H1 (cell line): ENCODE measurements at regions not wholly inside any gene's neighbourhood (a gene's known extent, or its start where the extent isn't known, plus 50 kb on each side); places are given as distances from the start of the nearest gene placed in this dataset.

ENCODE experiments used
- CTCF ChIA-PET: fragments of 300-600 bp; sonication (Branson Sonifier 250); formaldehyde crosslinking; loops from one replicate; lab custom pipeline; 2021; ENCODE audit not compliant: partially characterized antibody; lab: Charles Lee
- POLR2A ChIA-PET: fragments of 300-600 bp; sonication (Branson Sonifier 250); formaldehyde crosslinking; loops from one replicate; lab custom pipeline; 2021; ENCODE audit warnings: inconsistent platforms; ENCODE audit not compliant: partially characterized antibody; lab: Charles Lee
- DNase-seq, 2 experiments: peaks; one replicate each; pipeline versions ENCODE4 v3.0.0 to v3.0.0-alpha.2; 2010 to 2022; ENCODE audit warnings: low spot score in 2 of 2, low read depth in 1 of 2, mixed read lengths in 1 of 2
- FAIRE-seq: peaks from 2 replicates; lab custom pipeline; 2011; peaks lifted over from hg19 to GRCh38; lab: Jason Lieb, UNC
- H2AFZ ChIP-seq: 2 replicates; pipeline ENCODE4 v1.8.1; 2012; ENCODE audit warnings: low read length, inconsistent platforms
- H2AK5ac ChIP-seq: 2 replicates; pipeline ENCODE4 v1.6.1; 2013; ENCODE audit warnings: low read depth, low read length
- H2BK120ac ChIP-seq: replicated peaks from 2 replicates; pipeline ENCODE3; 2013; ENCODE audit warnings: low read depth, low read length, inconsistent platforms
- H2BK12ac ChIP-seq: 2 replicates; pipeline ENCODE4 v1.6.1; 2013; ENCODE audit warnings: low read depth, low read length
- H2BK15ac ChIP-seq: 2 replicates; pipeline ENCODE4 v1.6.1; 2013; ENCODE audit warnings: low read length
- H2BK20ac ChIP-seq: 2 replicates; pipeline ENCODE4 v1.6.1; 2013; ENCODE audit warnings: low read length
- H2BK5ac ChIP-seq: 2 replicates; pipeline ENCODE4 v1.6.1; 2013; ENCODE audit warnings: low read depth, low read length
- H3K14ac ChIP-seq: 2 replicates; pipeline ENCODE4 v1.6.1; 2013; ENCODE audit warnings: inconsistent platforms; ENCODE audit not compliant: insufficient read length
- H3K18ac ChIP-seq: 2 replicates; pipeline ENCODE4 v1.6.1; 2013; ENCODE audit warnings: low read length; ENCODE audit errors: extremely low read depth
- H3K23ac ChIP-seq: 2 replicates; pipeline ENCODE4 v1.6.1; 2013; ENCODE audit warnings: inconsistent platforms; ENCODE audit not compliant: insufficient read length
- H3K23me2 ChIP-seq: 2 replicates; pipeline ENCODE4 v1.6.1; 2013; ENCODE audit warnings: low read depth, low read length
- H3K27ac ChIP-seq: 2 replicates; pipeline ENCODE4 v1.6.1; 2011; ENCODE audit warnings: low read depth, low read length, inconsistent platforms
- H3K27me3 ChIP-seq, 4 experiments: replicated peaks in 1 of 4; 1 replicate in 1 of 4; 2 replicates in 3 of 4; pipeline versions ENCODE4 v1.6.1 to v1.8.1; 2011 to 2013; ENCODE audit warnings: low read length in 3 of 4, mild to moderate bottlenecking in 3 of 4, inconsistent platforms in 2 of 4, mixed read lengths in 2 of 4, moderate library complexity in 1 of 4; ENCODE audit not compliant: control insufficient read depth in 3 of 4, insufficient read depth in 3 of 4; ENCODE audit errors: extremely low read depth in 1 of 4
- H3K36me3 ChIP-seq, 4 experiments: 2 replicates each; pipeline versions ENCODE4 v1.6.1 to v1.8.1; 2011 to 2013; ENCODE audit warnings: mild to moderate bottlenecking in 4 of 4, low read length in 3 of 4, moderate library complexity in 2 of 4, control low read depth in 1 of 4, inconsistent platforms in 1 of 4; ENCODE audit not compliant: insufficient read depth in 4 of 4, control insufficient read depth in 2 of 4
- H3K4ac ChIP-seq: replicated peaks from 2 replicates; pipeline ENCODE3; 2013; ENCODE audit warnings: low read length, low read depth, mixed read lengths, inconsistent platforms; ENCODE audit not compliant: insufficient read length
- H3K4me1 ChIP-seq, 4 experiments: replicated peaks in 1 of 4; 1 replicate in 1 of 4; 2 replicates in 3 of 4; pipeline versions ENCODE4 v1.6.1 to v1.8.1; 2011 to 2013; ENCODE audit warnings: low read length in 3 of 4, inconsistent platforms in 2 of 4, mixed read lengths in 1 of 4; ENCODE audit not compliant: insufficient read depth in 4 of 4, control insufficient read depth in 3 of 4
- H3K4me2 ChIP-seq, 2 experiments: 2 replicates each; pipeline versions ENCODE4 v1.6.1 to v1.8.1; 2011 to 2013; ENCODE audit warnings: low read depth in 2 of 2, low read length in 2 of 2, control low read depth in 1 of 2, inconsistent platforms in 1 of 2, mild to moderate bottlenecking in 1 of 2; ENCODE audit not compliant: insufficient read depth in 1 of 2
- H3K4me3 ChIP-seq, 4 experiments: fragments of 200-600, 300-600 bp in 1 of 4; sonication (generic), shearing (Covaris generic), sonication (Bioruptor Twin) in 1 of 4; 2 replicates each; pipeline versions ENCODE4 v1.5.1 to v1.8.1; 2011 to 2016; ENCODE audit warnings: low read length in 4 of 4, low read depth in 3 of 4, control low read depth in 2 of 4, inconsistent platforms in 2 of 4, mild to moderate bottlenecking in 2 of 4, mixed read lengths in 1 of 4, moderate library complexity in 1 of 4; ENCODE audit not compliant: insufficient read depth in 2 of 4; ENCODE audit errors: extremely low read depth in 1 of 4
- H3K56ac ChIP-seq: replicated peaks from 2 replicates; pipeline ENCODE3; 2013; ENCODE audit warnings: low read depth, mild to moderate bottlenecking, mixed read lengths, low read length, inconsistent platforms; ENCODE audit not compliant: insufficient read length
- H3K79me1 ChIP-seq: 2 replicates; pipeline ENCODE4 v1.6.1; 2013; ENCODE audit warnings: low read depth, low read length, control low read depth
- H3K79me2 ChIP-seq, 2 experiments: 2 replicates each; pipeline versions ENCODE4 v1.6.1 to v1.8.1; 2012 to 2013; ENCODE audit warnings: low read length in 2 of 2, mild to moderate bottlenecking in 2 of 2, inconsistent platforms in 1 of 2; ENCODE audit not compliant: insufficient read depth in 2 of 2, control insufficient read depth in 1 of 2
- H3K9ac ChIP-seq, 4 experiments: replicated peaks in 1 of 4; 1 replicate in 1 of 4; 2 replicates in 3 of 4; pipeline versions ENCODE4 v1.6.1 to v1.8.1; 2011 to 2013; ENCODE audit warnings: low read depth in 3 of 4, low read length in 3 of 4, control low read depth in 2 of 4, mild to moderate bottlenecking in 2 of 4, moderate library complexity in 2 of 4, inconsistent platforms in 1 of 4; ENCODE audit errors: extremely low read depth in 1 of 4
- H3K9me3 ChIP-seq, 2 experiments: 2 replicates each; pipeline versions ENCODE4 v1.6.1 to v1.8.1; 2012 to 2013; ENCODE audit warnings: mild to moderate bottlenecking in 2 of 2, moderate library complexity in 2 of 2, control low read depth in 1 of 2, inconsistent platforms in 1 of 2, low read depth in 1 of 2, low read length in 1 of 2, mixed read lengths in 1 of 2; ENCODE audit not compliant: insufficient read depth in 2 of 2
- H4K20me1 ChIP-seq, 2 experiments: replicated peaks in 1 of 2; 2 replicates each; pipeline versions ENCODE3 to v1.8.1; 2011 to 2013; ENCODE audit warnings: inconsistent platforms in 2 of 2, low read length in 2 of 2, mild to moderate bottlenecking in 1 of 2; ENCODE audit not compliant: insufficient read depth in 2 of 2, control insufficient read depth in 1 of 2
- H4K5ac ChIP-seq: 2 replicates; pipeline ENCODE4 v1.6.1; 2013; ENCODE audit warnings: low read length, low read depth, mixed read lengths, inconsistent platforms; ENCODE audit not compliant: insufficient read length
- H4K8ac ChIP-seq: 2 replicates; pipeline ENCODE4 v1.8.0; 2013; ENCODE audit warnings: mild to moderate bottlenecking, moderate library complexity, low read length, inconsistent platforms; ENCODE audit not compliant: insufficient read depth; ENCODE audit errors: extremely low read depth
- H4K91ac ChIP-seq: replicated peaks from 2 replicates; pipeline ENCODE3; 2013; ENCODE audit warnings: low read length, mixed read lengths, inconsistent platforms; ENCODE audit not compliant: insufficient read length
- CTBP2 ChIP-seq: IDR thresholded peaks from 2 replicates; pipeline ENCODE4 v1.7.0; 2011; ENCODE audit warnings: borderline replicate concordance, mild to moderate bottlenecking, moderate library complexity, mixed read lengths, low read length; ENCODE audit not compliant: insufficient read depth, insufficient read length
- HDAC2 ChIP-seq, 2 experiments: fragments of 300-600 bp in 1 of 2; sonication (generic) in 1 of 2; IDR thresholded peaks; 2 replicates each; pipeline ENCODE4 v1.6.1; 2011 to 2012; ENCODE audit warnings: low read depth in 2 of 2, low read length in 2 of 2, mild to moderate bottlenecking in 2 of 2, moderate library complexity in 2 of 2, borderline replicate concordance in 1 of 2, inconsistent platforms in 1 of 2
- JUND ChIP-seq: IDR thresholded peaks from 2 replicates; pipeline ENCODE4 v1.6.1; 2011; ENCODE audit warnings: mild to moderate bottlenecking, improper control_type of control experiment, low read length
- KDM4A ChIP-seq: IDR thresholded peaks from one replicate; pipeline ENCODE4 v1.7.1; 2012; ENCODE audit warnings: low read depth, mild to moderate bottlenecking, moderate library complexity, low read length, inconsistent platforms; ENCODE audit not compliant: severe bottlenecking
- MAFK ChIP-seq: IDR thresholded peaks from 2 replicates; pipeline ENCODE4 v1.6.1; 2012; ENCODE audit warnings: low read depth, mild to moderate bottlenecking, improper control_type of control experiment, low read length
- NRF1 ChIP-seq: IDR thresholded peaks from 2 replicates; pipeline ENCODE4 v1.6.1; 2011; ENCODE audit warnings: mild to moderate bottlenecking, low read depth, low read length, improper control_type of control experiment
- SIRT6 ChIP-seq: IDR thresholded peaks from one replicate; pipeline ENCODE4 v1.7.1; 2012; ENCODE audit warnings: low read length, inconsistent platforms
- WGBS, 2 experiments: shearing (Covaris generic) in 1 of 2; methylation state at CpG; one replicate each; pipeline versions ENCODE4 v1.1.6 to v1.1.7; 2013 to 2015; ENCODE audit warnings: low lambda C conversion rate in 2 of 2, mixed read lengths in 2 of 2, inconsistent platforms in 1 of 2, low coverage in 1 of 2, missing lambda C conversion rate in 1 of 2; ENCODE audit not compliant: insufficient replicate concordance in 2 of 2, insufficient coverage in 1 of 2, insufficient read length in 1 of 2; ENCODE audit errors: extremely low coverage in 1 of 2, missing lambda C conversion rate in 1 of 2; 5-methylcytosine and 5-hydroxymethylcytosine counted together
- TF ChIP-seq, protein P1 (sequence below): IDR thresholded peaks from 2 replicates; pipeline ENCODE4 v1.6.1; 2011; ENCODE audit warnings: low read length, improper control_type of control experiment
- TF ChIP-seq, protein P2 (sequence below): IDR thresholded peaks from 2 replicates; pipeline ENCODE4 v1.6.1; 2011; ENCODE audit warnings: low read depth, mild to moderate bottlenecking, low read length; ENCODE audit not compliant: insufficient read depth
- TF ChIP-seq, protein P3 (sequence below), 3 experiments: IDR thresholded peaks; 1 replicate in 2 of 3; 2 replicates in 1 of 3; pipeline versions ENCODE4 v1.5.1 to v1.6.1; 2011; ENCODE audit warnings: low read length in 3 of 3, mild to moderate bottlenecking in 3 of 3, inconsistent platforms in 2 of 3, low read depth in 1 of 3, moderate library complexity in 1 of 3; ENCODE audit not compliant: insufficient read depth in 1 of 3; ENCODE audit errors: control extremely low read depth in 1 of 3

DNA sequence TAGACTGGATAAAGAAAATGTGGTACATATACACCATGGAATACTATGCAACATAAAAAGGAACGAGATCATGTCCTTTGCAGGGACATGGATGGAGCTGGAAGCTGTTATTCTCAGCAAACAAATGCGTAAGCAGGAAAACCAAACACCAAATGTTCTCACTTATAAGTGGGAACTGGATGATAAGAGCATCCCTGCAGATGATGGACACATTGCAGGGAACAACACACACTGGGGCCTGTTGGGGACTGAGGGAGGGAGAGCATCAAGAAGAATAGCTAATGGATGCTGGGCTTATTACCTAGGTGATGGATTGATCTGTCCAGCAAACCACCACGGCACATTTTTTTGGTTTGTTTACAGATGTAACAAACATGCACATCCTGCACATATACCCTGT is 470.5 kb upstream of the CITED2 start:
- Histone ChIP-seq H3K4me3 (no peak overlapping the region), H3K79me2 (no peaks in the 10 kb centered on the region), H3K56ac (no peak overlapping the region), H2AK5ac (no peak overlapping the region), H4K8ac (no peak overlapping the region), H3K27me3 (no peaks in the 10 kb centered on the region), H3K14ac (no peak overlapping the region), H3K4me1 (peaks cover 0 to 2% (median 0%) of the 10 kb centered on the region in 4 experiments; a peak in 1 of 7 replicates), H3K4me2 (no peak overlapping the region), H4K20me1 (no peaks in the 10 kb centered on the region), H3K4ac (no peak overlapping the region), H3K27ac (no peak overlapping the region), H4K91ac (no peak overlapping the region), H3K79me1 (no peaks in the 10 kb centered on the region), H3K36me3 (no peaks in the 10 kb centered on the region), H2AFZ (no peak overlapping the region), H2BK5ac (no peak overlapping the region), H3K23ac (no peak overlapping the region), H3K18ac (no peak overlapping the region), H2BK12ac (no peak overlapping the region), H2BK120ac (no peak overlapping the region), H2BK20ac (no peak overlapping the region), H2BK15ac (no peak overlapping the region), H3K9me3 (no peaks in the 10 kb centered on the region), H3K23me2 (no peaks in the 10 kb centered on the region), H4K5ac (no peak overlapping the region), H3K9ac (no peak overlapping the region)
- 89% methylated on average over 3 of the region's 3 CpGs; no CpG with 5 or more reads in 1 of the 2 experiments for WGBS, 2 experiments
- CTCF ChIA-PET: interaction anchor here (0.6 to 1.3 kb wide), 4 partner anchors 19 to 597 kb away, joined by 3 to 4 read pairs (median 3); no protein-coding TSS in a partner anchor
- FAIRE-seq: no peak
- POLR2A ChIA-PET: no interaction called here
- DNase-seq: no peak
- TF ChIP-seq, protein P1, sequence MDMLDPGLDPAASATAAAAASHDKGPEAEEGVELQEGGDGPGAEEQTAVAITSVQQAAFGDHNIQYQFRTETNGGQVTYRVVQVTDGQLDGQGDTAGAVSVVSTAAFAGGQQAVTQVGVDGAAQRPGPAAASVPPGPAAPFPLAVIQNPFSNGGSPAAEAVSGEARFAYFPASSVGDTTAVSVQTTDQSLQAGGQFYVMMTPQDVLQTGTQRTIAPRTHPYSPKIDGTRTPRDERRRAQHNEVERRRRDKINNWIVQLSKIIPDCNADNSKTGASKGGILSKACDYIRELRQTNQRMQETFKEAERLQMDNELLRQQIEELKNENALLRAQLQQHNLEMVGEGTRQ: no peak
- no peak for TF ChIP-seq MAFK
- no peak for TF ChIP-seq KDM4A
- no peak for TF ChIP-seq SIRT6
- no peak for TF ChIP-seq JUND
- TF ChIP-seq CTBP2: no peak
- TF ChIP-seq NRF1: no peak
- TF ChIP-seq, protein P2, sequence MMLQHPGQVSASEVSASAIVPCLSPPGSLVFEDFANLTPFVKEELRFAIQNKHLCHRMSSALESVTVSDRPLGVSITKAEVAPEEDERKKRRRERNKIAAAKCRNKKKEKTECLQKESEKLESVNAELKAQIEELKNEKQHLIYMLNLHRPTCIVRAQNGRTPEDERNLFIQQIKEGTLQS: no peak
- TF ChIP-seq, protein P3, sequence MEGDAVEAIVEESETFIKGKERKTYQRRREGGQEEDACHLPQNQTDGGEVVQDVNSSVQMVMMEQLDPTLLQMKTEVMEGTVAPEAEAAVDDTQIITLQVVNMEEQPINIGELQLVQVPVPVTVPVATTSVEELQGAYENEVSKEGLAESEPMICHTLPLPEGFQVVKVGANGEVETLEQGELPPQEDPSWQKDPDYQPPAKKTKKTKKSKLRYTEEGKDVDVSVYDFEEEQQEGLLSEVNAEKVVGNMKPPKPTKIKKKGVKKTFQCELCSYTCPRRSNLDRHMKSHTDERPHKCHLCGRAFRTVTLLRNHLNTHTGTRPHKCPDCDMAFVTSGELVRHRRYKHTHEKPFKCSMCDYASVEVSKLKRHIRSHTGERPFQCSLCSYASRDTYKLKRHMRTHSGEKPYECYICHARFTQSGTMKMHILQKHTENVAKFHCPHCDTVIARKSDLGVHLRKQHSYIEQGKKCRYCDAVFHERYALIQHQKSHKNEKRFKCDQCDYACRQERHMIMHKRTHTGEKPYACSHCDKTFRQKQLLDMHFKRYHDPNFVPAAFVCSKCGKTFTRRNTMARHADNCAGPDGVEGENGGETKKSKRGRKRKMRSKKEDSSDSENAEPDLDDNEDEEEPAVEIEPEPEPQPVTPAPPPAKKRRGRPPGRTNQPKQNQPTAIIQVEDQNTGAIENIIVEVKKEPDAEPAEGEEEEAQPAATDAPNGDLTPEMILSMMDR (IDR thresholded peaks at IDR 0.05; ENCODE audit: control extremely low read depth in 1 of 3, insufficient read depth in 1 of 3, low read depth in 1 of 3, low read length in 3 of 3): no peak
- TF ChIP-seq HDAC2 (IDR thresholded peaks at IDR 0.05; ENCODE audit: borderline replicate concordance in 1 of 2, low read depth in 2 of 2, low read length in 2 of 2): no peak
